ENCODE measurements at regions not wholly inside any gene's neighbourhood (a gene's known extent, or its start where the extent isn't known, plus 50 kb on each side); places are given as distances from the start of the nearest gene placed in this dataset.

GRCh38 chr4:167715176-167715575 lies 377.2 kb upstream of the ANXA10 start:
- no peaks in the 10 kb centered on the region for H3K27me3 ChIP-seq (replicated peaks in 1 of 4; ENCODE audit: control insufficient read depth in 3 of 4, extremely low read depth in 1 of 4, insufficient read depth in 3 of 4, low read length in 3 of 4)
- no peaks in the 10 kb centered on the region for H3K79me2 ChIP-seq (ENCODE audit: control insufficient read depth in 1 of 2, insufficient read depth in 2 of 2, low read length in 2 of 2)
- TF ChIP-seq CBX8 (IDR thresholded peaks at IDR 0.05; ENCODE audit: borderline replicate concordance, low read depth, low read length) (no peak), SIN3A (conservative IDR thresholded peaks at IDR 0.05 in 1 of 2, IDR thresholded peaks at IDR 0.05 in 1 of 2; ENCODE audit: low read depth in 1 of 2, low read length in 2 of 2) (no peak), EZH2 (IDR thresholded peaks at IDR 0.05; ENCODE audit: low read depth, low read length, severe bottlenecking) (no peak), TCF12 (IDR thresholded peaks at IDR 0.05; ENCODE audit: low read depth, low read length) (no peak), SIRT6 (IDR thresholded peaks at IDR 0.05; ENCODE audit: low read length) (no peak), TEAD4 (IDR thresholded peaks at IDR 0.05; ENCODE audit: low read depth, low read length) (no peak), RFX5 (IDR thresholded peaks at IDR 0.05; ENCODE audit: borderline replicate concordance, low read depth, low read length) (no peak), SP2 (IDR thresholded peaks at IDR 0.05; ENCODE audit: low read length) (no peak), ATF2 (IDR thresholded peaks at IDR 0.05; ENCODE audit: low read length) (no peak)
- no peak overlapping the region for H3K23ac ChIP-seq (ENCODE audit: insufficient read length)
- H2BK15ac ChIP-seq (ENCODE audit: low read length) = no peak overlapping the region
- DNase-seq (ENCODE audit: low read depth in 1 of 2, low spot score in 2 of 2) (no peak), FAIRE-seq (no peak)
- H2BK120ac ChIP-seq (replicated peaks; ENCODE audit: low read depth, low read length) = no peak overlapping the region
- H4K20me1 ChIP-seq (replicated peaks in 1 of 2; ENCODE audit: control insufficient read depth in 1 of 2, insufficient read depth in 2 of 2, low read length in 2 of 2) = no peaks in the 10 kb centered on the region
- H2BK5ac ChIP-seq (ENCODE audit: low read depth, low read length) = no peak overlapping the region
- no peak overlapping the region for H4K91ac ChIP-seq (replicated peaks; ENCODE audit: insufficient read length, low read length)
- H2AK5ac ChIP-seq (ENCODE audit: low read depth, low read length) = no peak overlapping the region
- POLR2A ChIA-PET (ENCODE audit: partially characterized antibody) = no interaction called here
- no peaks in the 10 kb centered on the region for H3K4me1 ChIP-seq (replicated peaks in 1 of 4; ENCODE audit: control insufficient read depth in 3 of 4, insufficient read depth in 4 of 4, low read length in 3 of 4)
- no peak overlapping the region for H3K4me3 ChIP-seq (ENCODE audit: extremely low read depth in 1 of 4, insufficient read depth in 2 of 4, low read depth in 3 of 4, low read length in 4 of 4)
- CTCF ChIA-PET (ENCODE audit: partially characterized antibody) = no interaction called here
- no peaks in the 10 kb centered on the region for H3K9me3 ChIP-seq (ENCODE audit: insufficient read depth in 2 of 2, low read depth in 1 of 2, low read length in 1 of 2)
- H3K9ac ChIP-seq (replicated peaks in 1 of 4; ENCODE audit: extremely low read depth in 1 of 4, low read depth in 3 of 4, low read length in 3 of 4) = no peak overlapping the region
- no peak overlapping the region for H3K56ac ChIP-seq (replicated peaks; ENCODE audit: insufficient read length, low read depth, low read length)
- H4K8ac ChIP-seq (ENCODE audit: extremely low read depth, insufficient read depth, low read length) = no peak overlapping the region
- no peak overlapping the region for H4K5ac ChIP-seq (ENCODE audit: insufficient read length, low read depth, low read length)
- H3K36me3 ChIP-seq (ENCODE audit: control insufficient read depth in 2 of 4, insufficient read depth in 4 of 4, low read length in 3 of 4) = no peaks in the 10 kb centered on the region
- WGBS, 2 experiments (ENCODE audit: extremely low coverage in 1 of 2, insufficient coverage in 1 of 2, insufficient read length in 1 of 2, insufficient replicate concordance in 2 of 2, low coverage in 1 of 2, low lambda C conversion rate in 2 of 2, missing lambda C conversion rate in 1 of 2) = 96% methylated on average over 1 of the region's 1 CpG; no CpG with 5 or more reads in 1 of the 2 experiments
- H3K4ac ChIP-seq (replicated peaks; ENCODE audit: insufficient read length, low read depth, low read length) = no peak overlapping the region
- no peak overlapping the region for H3K4me2 ChIP-seq (ENCODE audit: insufficient read depth in 1 of 2, low read depth in 2 of 2, low read length in 2 of 2)
- no peak overlapping the region for H2BK20ac ChIP-seq (ENCODE audit: low read length)
- no peak overlapping the region for H2AFZ ChIP-seq (ENCODE audit: low read length)
- no peak overlapping the region for H3K27ac ChIP-seq (ENCODE audit: low read depth, low read length)
- H3K79me1 ChIP-seq (ENCODE audit: low read depth, low read length) = no peaks in the 10 kb centered on the region
- no peak overlapping the region for H3K14ac ChIP-seq (ENCODE audit: insufficient read length)
- H2BK12ac ChIP-seq (ENCODE audit: low read depth, low read length) = no peak overlapping the region
- H3K23me2 ChIP-seq (ENCODE audit: low read depth, low read length) = no peaks in the 10 kb centered on the region
- H3K18ac ChIP-seq (ENCODE audit: extremely low read depth, low read length) = no peak overlapping the region
